DND-41 (cell line): ENCODE measurements at regions not wholly inside any gene's neighbourhood (a gene's known extent, or its start where the extent isn't known, plus 50 kb on each side); places are given as distances from the start of the nearest gene placed in this dataset.

ENCODE experiments used
- CTCF ChIP-seq: IDR thresholded peaks from 2 replicates; pipeline ENCODE4 v1.5.1; 2012; ENCODE audit warnings: borderline replicate concordance, low read length, moderate library complexity, mild to moderate bottlenecking; ENCODE audit not compliant: poor library complexity, severe bottlenecking; ENCODE audit errors: extremely low read depth
- EZH2 ChIP-seq: IDR thresholded peaks from 3 replicates; pipeline ENCODE4 v1.6.1; 2012; ENCODE audit warnings: borderline replicate concordance, low read depth, mild to moderate bottlenecking, moderate library complexity, low read length, inconsistent platforms; ENCODE audit not compliant: severe bottlenecking

- TF ChIP-seq CTCF (no peak), EZH2 (no peak)
Measured at GRCh38 chr5:105849701-105850100, 1821.0 kb downstream of the EFNA5 start.
